ENCODE measurements at regions not wholly inside any gene's neighbourhood (a gene's known extent, or its start where the extent isn't known, plus 50 kb on each side); places are given as distances from the start of the nearest gene placed in this dataset.

DNA sequence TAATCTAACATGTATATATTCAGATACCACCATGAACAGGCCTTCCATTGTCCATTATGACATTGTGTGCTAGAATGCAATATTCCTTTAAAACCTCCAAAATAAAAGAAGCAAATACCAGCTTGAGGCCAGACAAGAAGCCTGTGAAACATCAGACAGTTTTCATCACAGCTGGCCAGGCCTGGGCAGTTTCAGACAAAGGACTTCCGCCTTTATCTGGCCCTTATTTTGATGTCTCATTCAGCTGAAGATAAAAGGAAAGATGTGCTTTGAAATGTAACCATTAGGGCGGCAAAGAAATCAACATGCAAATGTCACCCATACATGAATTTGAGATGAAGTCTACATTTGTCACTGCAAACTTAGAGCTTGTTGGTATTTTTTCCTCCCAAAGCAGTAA is 737.5 kb downstream of the KCNJ2 start:
- peak overlapping the region in 1 of 2 donors; percentile 47 for H3K27ac ChIP-seq
- no peaks in the 10 kb centered on the region for H3K4me1 ChIP-seq
- peak; percentile 63 for DNase-seq (ENCODE audit: low spot score)
- H3K4me3 ChIP-seq: no peak overlapping the region
- peaks cover 0 to 12% of the 10 kb centered on the region in 2 donors for H3K9me3 ChIP-seq
- TF ChIP-seq, protein P1, sequence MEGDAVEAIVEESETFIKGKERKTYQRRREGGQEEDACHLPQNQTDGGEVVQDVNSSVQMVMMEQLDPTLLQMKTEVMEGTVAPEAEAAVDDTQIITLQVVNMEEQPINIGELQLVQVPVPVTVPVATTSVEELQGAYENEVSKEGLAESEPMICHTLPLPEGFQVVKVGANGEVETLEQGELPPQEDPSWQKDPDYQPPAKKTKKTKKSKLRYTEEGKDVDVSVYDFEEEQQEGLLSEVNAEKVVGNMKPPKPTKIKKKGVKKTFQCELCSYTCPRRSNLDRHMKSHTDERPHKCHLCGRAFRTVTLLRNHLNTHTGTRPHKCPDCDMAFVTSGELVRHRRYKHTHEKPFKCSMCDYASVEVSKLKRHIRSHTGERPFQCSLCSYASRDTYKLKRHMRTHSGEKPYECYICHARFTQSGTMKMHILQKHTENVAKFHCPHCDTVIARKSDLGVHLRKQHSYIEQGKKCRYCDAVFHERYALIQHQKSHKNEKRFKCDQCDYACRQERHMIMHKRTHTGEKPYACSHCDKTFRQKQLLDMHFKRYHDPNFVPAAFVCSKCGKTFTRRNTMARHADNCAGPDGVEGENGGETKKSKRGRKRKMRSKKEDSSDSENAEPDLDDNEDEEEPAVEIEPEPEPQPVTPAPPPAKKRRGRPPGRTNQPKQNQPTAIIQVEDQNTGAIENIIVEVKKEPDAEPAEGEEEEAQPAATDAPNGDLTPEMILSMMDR (IDR thresholded peaks at IDR 0.05): no peak
- H3K36me3 ChIP-seq: no peaks in the 10 kb centered on the region
- H3K27me3 ChIP-seq: no peaks in the 10 kb centered on the region

DNA sequence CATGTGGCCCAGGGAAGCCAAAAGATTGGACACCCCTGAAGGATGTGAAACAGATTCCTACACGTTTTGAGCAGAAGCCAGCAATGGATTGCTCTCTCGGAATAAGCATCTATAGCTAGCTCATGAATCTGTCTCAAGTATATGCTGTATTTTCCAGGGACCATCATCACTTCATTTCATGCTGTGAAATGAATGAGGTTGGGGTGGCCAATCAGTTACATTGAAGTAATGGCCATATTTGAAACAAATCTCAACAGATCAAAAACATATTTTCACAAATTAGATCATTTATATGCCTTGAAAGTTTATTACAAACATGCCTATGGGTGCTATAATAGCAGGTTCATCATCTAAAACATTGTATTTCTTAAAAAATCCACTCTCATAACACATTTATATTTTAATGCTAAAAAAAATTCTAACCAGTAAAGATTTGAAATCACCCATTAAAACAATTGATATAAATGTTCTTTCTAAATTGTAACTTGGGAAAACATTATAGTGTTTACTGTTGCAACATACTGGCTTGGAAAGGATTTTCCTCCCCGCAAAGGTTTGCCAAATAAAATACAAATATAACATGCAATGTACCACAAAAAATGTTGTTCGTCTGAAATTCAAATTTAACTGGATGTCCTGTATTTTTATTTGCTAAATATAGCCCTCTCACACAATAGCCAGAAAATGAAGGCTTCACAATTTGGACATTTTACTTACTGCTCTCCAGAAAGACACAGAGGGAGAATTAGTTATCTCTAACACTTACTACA is 743.6 kb downstream of the KCNJ2 start:
- no peak for DNase-seq (ENCODE audit: low spot score)
- TF ChIP-seq, protein P1 (IDR thresholded peaks at IDR 0.05): no peak
- H3K4me3 ChIP-seq: no peak overlapping the region
- no peaks in the 10 kb centered on the region for H3K36me3 ChIP-seq
- H3K9me3 ChIP-seq: peaks cover 0 to 10% of the 10 kb centered on the region in 2 donors
- H3K27me3 ChIP-seq: no peaks in the 10 kb centered on the region
- H3K27ac ChIP-seq: peak overlapping the region in 1 of 2 donors; percentile 24
- H3K4me1 ChIP-seq: no peaks in the 10 kb centered on the region

DNA sequence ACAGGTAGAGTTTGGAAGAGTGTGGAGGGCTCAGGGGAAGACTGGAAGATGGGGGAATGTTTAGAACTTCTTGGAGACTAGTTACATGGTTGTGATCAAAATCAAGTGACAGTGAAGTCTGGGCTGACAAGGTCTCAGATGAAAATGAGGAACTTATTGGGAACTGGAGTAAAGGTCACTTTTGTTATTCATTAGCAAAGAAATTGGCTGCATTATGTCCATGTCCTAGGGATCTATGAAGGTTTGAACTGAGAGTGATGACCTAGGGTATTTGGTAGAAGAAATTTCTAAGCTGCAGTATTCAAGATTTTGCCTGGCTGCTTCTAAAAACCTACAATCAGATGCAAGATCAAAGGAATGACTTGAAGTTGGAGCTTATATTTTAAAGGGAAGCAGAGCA is 747.1 kb downstream of the KCNJ2 start:
- Histone ChIP-seq H3K4me1 (no peaks in the 10 kb centered on the region), H3K36me3 (no peaks in the 10 kb centered on the region), H3K9me3 (peaks cover 0 to 14% of the 10 kb centered on the region in 2 donors), H3K27me3 (no peaks in the 10 kb centered on the region), H3K27ac (no peak overlapping the region), H3K4me3 (no peak overlapping the region)
- TF ChIP-seq, protein P1 (IDR thresholded peaks at IDR 0.05): no peak
- DNase-seq (ENCODE audit: low spot score): no peak

DNA sequence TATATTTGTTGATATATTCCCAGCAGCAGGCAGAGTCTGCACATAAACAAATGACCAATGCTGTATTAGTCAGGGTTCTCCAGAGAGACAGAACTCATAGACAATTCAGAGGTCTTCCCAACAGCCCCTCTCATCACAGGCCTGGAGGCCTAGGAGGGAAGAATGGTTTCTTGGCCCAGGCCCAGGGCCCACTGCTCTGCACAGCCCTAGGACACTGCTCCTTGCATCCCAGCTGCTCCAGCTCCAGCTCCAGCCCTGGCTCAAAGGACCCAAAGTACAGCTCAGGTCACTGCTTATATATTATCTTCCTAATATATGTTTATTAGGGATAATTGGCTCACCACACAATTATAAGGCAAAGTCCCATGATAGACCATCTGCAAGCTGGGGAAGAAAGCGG is 749.9 kb downstream of the KCNJ2 start:
- no peaks in the 10 kb centered on the region for H3K27me3 ChIP-seq
- no peak overlapping the region for H3K27ac ChIP-seq
- peaks cover 0 to 10% of the 10 kb centered on the region in 2 donors for H3K9me3 ChIP-seq
- no peak overlapping the region for H3K4me3 ChIP-seq
- no peak for DNase-seq (ENCODE audit: low spot score)
- no peaks in the 10 kb centered on the region for H3K36me3 ChIP-seq
- H3K4me1 ChIP-seq: no peaks in the 10 kb centered on the region
- TF ChIP-seq, protein P1 (IDR thresholded peaks at IDR 0.05): no peak

DNA sequence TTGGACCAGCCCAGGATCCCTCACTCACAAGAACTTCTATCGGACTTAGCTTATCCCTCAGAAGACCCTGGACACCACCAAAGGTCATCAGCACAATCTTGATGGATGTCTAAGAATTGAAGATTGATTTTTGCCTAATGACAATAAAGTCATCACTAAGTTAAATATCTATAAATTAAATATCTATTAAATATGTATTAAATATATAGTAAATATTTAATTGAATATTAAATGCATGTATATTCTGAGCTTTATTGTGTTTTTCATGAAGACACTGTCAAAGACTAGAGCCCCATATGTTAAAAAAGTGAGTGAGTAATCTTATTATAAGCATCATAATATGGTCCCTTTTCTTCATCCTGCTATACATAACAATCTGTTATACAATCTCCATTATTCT is 751.1 kb downstream of the KCNJ2 start:
- Histone ChIP-seq H3K27me3 (no peaks in the 10 kb centered on the region), H3K27ac (no peak overlapping the region), H3K9me3 (peaks cover 0 to 10% of the 10 kb centered on the region in 2 donors), H3K36me3 (no peaks in the 10 kb centered on the region), H3K4me1 (no peaks in the 10 kb centered on the region), H3K4me3 (no peak overlapping the region)
- TF ChIP-seq, protein P1 (IDR thresholded peaks at IDR 0.05): no peak
- DNase-seq (ENCODE audit: low spot score): no peak

DNA sequence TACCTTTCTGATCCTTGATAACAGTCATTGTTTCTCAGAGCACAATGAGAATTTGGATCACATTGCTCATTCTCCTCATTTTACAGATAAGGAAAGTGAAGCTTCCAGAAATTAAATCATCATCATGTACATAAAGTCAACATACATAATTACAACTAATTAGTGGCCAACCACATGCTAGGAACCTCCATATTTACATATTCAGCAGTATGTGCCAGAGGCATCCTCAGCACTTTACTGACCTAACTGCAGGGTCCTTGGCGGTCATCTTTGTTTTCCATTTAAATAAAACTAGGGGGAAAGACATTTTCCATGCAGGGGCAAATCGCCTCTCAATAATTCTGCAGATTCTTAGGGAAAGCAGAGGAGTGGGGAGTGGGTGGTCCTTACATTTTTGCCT is 752.9 kb downstream of the KCNJ2 start:
- Histone ChIP-seq H3K27me3 (no peaks in the 10 kb centered on the region), H3K36me3 (no peaks in the 10 kb centered on the region), H3K4me3 (no peak overlapping the region), H3K9me3 (peaks cover 0 to 10% of the 10 kb centered on the region in 2 donors), H3K4me1 (no peaks in the 10 kb centered on the region), H3K27ac (no peak overlapping the region)
- TF ChIP-seq, protein P1 (IDR thresholded peaks at IDR 0.05): no peak
- DNase-seq (ENCODE audit: low spot score): no peak
